H1 (cell line): ENCODE measurements at regions not wholly inside any gene's neighbourhood (a gene's known extent, or its start where the extent isn't known, plus 50 kb on each side); places are given as distances from the start of the nearest gene placed in this dataset.

Experiments
- CTCF ChIA-PET: fragments of 300-600 bp; sonication (Branson Sonifier 250); formaldehyde crosslinking; loops from one replicate; lab custom pipeline; 2021; ENCODE audit not compliant: partially characterized antibody; lab: Charles Lee
- POLR2A ChIA-PET: fragments of 300-600 bp; sonication (Branson Sonifier 250); formaldehyde crosslinking; loops from one replicate; lab custom pipeline; 2021; ENCODE audit warnings: inconsistent platforms; ENCODE audit not compliant: partially characterized antibody; lab: Charles Lee
- DNase-seq, 2 experiments: peaks; one replicate each; pipeline versions ENCODE4 v3.0.0 to v3.0.0-alpha.2; 2010 to 2022; ENCODE audit warnings: low spot score in 2 of 2, low read depth in 1 of 2, mixed read lengths in 1 of 2
- FAIRE-seq: peaks from 2 replicates; lab custom pipeline; 2011; peaks lifted over from hg19 to GRCh38; lab: Jason Lieb, UNC
- H2AFZ ChIP-seq: 2 replicates; pipeline ENCODE4 v1.8.1; 2012; ENCODE audit warnings: low read length, inconsistent platforms
- H2AK5ac ChIP-seq: 2 replicates; pipeline ENCODE4 v1.6.1; 2013; ENCODE audit warnings: low read depth, low read length
- H2BK120ac ChIP-seq: replicated peaks from 2 replicates; pipeline ENCODE3; 2013; ENCODE audit warnings: low read depth, low read length, inconsistent platforms
- H2BK12ac ChIP-seq: 2 replicates; pipeline ENCODE4 v1.6.1; 2013; ENCODE audit warnings: low read depth, low read length
- H2BK15ac ChIP-seq: 2 replicates; pipeline ENCODE4 v1.6.1; 2013; ENCODE audit warnings: low read length
- H2BK20ac ChIP-seq: 2 replicates; pipeline ENCODE4 v1.6.1; 2013; ENCODE audit warnings: low read length
- H2BK5ac ChIP-seq: 2 replicates; pipeline ENCODE4 v1.6.1; 2013; ENCODE audit warnings: low read depth, low read length
- H3K14ac ChIP-seq: 2 replicates; pipeline ENCODE4 v1.6.1; 2013; ENCODE audit warnings: inconsistent platforms; ENCODE audit not compliant: insufficient read length
- H3K18ac ChIP-seq: 2 replicates; pipeline ENCODE4 v1.6.1; 2013; ENCODE audit warnings: low read length; ENCODE audit errors: extremely low read depth
- H3K23ac ChIP-seq: 2 replicates; pipeline ENCODE4 v1.6.1; 2013; ENCODE audit warnings: inconsistent platforms; ENCODE audit not compliant: insufficient read length
- H3K23me2 ChIP-seq: 2 replicates; pipeline ENCODE4 v1.6.1; 2013; ENCODE audit warnings: low read depth, low read length
- H3K27ac ChIP-seq: 2 replicates; pipeline ENCODE4 v1.6.1; 2011; ENCODE audit warnings: low read depth, low read length, inconsistent platforms
- H3K27me3 ChIP-seq, 4 experiments: replicated peaks in 1 of 4; 1 replicate in 1 of 4; 2 replicates in 3 of 4; pipeline versions ENCODE4 v1.6.1 to v1.8.1; 2011 to 2013; ENCODE audit warnings: low read length in 3 of 4, mild to moderate bottlenecking in 3 of 4, inconsistent platforms in 2 of 4, mixed read lengths in 2 of 4, moderate library complexity in 1 of 4; ENCODE audit not compliant: control insufficient read depth in 3 of 4, insufficient read depth in 3 of 4; ENCODE audit errors: extremely low read depth in 1 of 4
- H3K36me3 ChIP-seq, 4 experiments: 2 replicates each; pipeline versions ENCODE4 v1.6.1 to v1.8.1; 2011 to 2013; ENCODE audit warnings: mild to moderate bottlenecking in 4 of 4, low read length in 3 of 4, moderate library complexity in 2 of 4, control low read depth in 1 of 4, inconsistent platforms in 1 of 4; ENCODE audit not compliant: insufficient read depth in 4 of 4, control insufficient read depth in 2 of 4
- H3K4ac ChIP-seq: replicated peaks from 2 replicates; pipeline ENCODE3; 2013; ENCODE audit warnings: low read length, low read depth, mixed read lengths, inconsistent platforms; ENCODE audit not compliant: insufficient read length
- H3K4me1 ChIP-seq, 4 experiments: replicated peaks in 1 of 4; 1 replicate in 1 of 4; 2 replicates in 3 of 4; pipeline versions ENCODE4 v1.6.1 to v1.8.1; 2011 to 2013; ENCODE audit warnings: low read length in 3 of 4, inconsistent platforms in 2 of 4, mixed read lengths in 1 of 4; ENCODE audit not compliant: insufficient read depth in 4 of 4, control insufficient read depth in 3 of 4
- H3K4me2 ChIP-seq, 2 experiments: 2 replicates each; pipeline versions ENCODE4 v1.6.1 to v1.8.1; 2011 to 2013; ENCODE audit warnings: low read depth in 2 of 2, low read length in 2 of 2, control low read depth in 1 of 2, inconsistent platforms in 1 of 2, mild to moderate bottlenecking in 1 of 2; ENCODE audit not compliant: insufficient read depth in 1 of 2
- H3K4me3 ChIP-seq, 4 experiments: fragments of 200-600, 300-600 bp in 1 of 4; sonication (generic), shearing (Covaris generic), sonication (Bioruptor Twin) in 1 of 4; 2 replicates each; pipeline versions ENCODE4 v1.5.1 to v1.8.1; 2011 to 2016; ENCODE audit warnings: low read length in 4 of 4, low read depth in 3 of 4, control low read depth in 2 of 4, inconsistent platforms in 2 of 4, mild to moderate bottlenecking in 2 of 4, mixed read lengths in 1 of 4, moderate library complexity in 1 of 4; ENCODE audit not compliant: insufficient read depth in 2 of 4; ENCODE audit errors: extremely low read depth in 1 of 4
- H3K56ac ChIP-seq: replicated peaks from 2 replicates; pipeline ENCODE3; 2013; ENCODE audit warnings: low read depth, mild to moderate bottlenecking, mixed read lengths, low read length, inconsistent platforms; ENCODE audit not compliant: insufficient read length
- H3K79me1 ChIP-seq: 2 replicates; pipeline ENCODE4 v1.6.1; 2013; ENCODE audit warnings: low read depth, low read length, control low read depth
- H3K79me2 ChIP-seq, 2 experiments: 2 replicates each; pipeline versions ENCODE4 v1.6.1 to v1.8.1; 2012 to 2013; ENCODE audit warnings: low read length in 2 of 2, mild to moderate bottlenecking in 2 of 2, inconsistent platforms in 1 of 2; ENCODE audit not compliant: insufficient read depth in 2 of 2, control insufficient read depth in 1 of 2
- H3K9ac ChIP-seq, 4 experiments: replicated peaks in 1 of 4; 1 replicate in 1 of 4; 2 replicates in 3 of 4; pipeline versions ENCODE4 v1.6.1 to v1.8.1; 2011 to 2013; ENCODE audit warnings: low read depth in 3 of 4, low read length in 3 of 4, control low read depth in 2 of 4, mild to moderate bottlenecking in 2 of 4, moderate library complexity in 2 of 4, inconsistent platforms in 1 of 4; ENCODE audit errors: extremely low read depth in 1 of 4
- H3K9me3 ChIP-seq, 2 experiments: 2 replicates each; pipeline versions ENCODE4 v1.6.1 to v1.8.1; 2012 to 2013; ENCODE audit warnings: mild to moderate bottlenecking in 2 of 2, moderate library complexity in 2 of 2, control low read depth in 1 of 2, inconsistent platforms in 1 of 2, low read depth in 1 of 2, low read length in 1 of 2, mixed read lengths in 1 of 2; ENCODE audit not compliant: insufficient read depth in 2 of 2
- H4K20me1 ChIP-seq, 2 experiments: replicated peaks in 1 of 2; 2 replicates each; pipeline versions ENCODE3 to v1.8.1; 2011 to 2013; ENCODE audit warnings: inconsistent platforms in 2 of 2, low read length in 2 of 2, mild to moderate bottlenecking in 1 of 2; ENCODE audit not compliant: insufficient read depth in 2 of 2, control insufficient read depth in 1 of 2
- H4K5ac ChIP-seq: 2 replicates; pipeline ENCODE4 v1.6.1; 2013; ENCODE audit warnings: low read length, low read depth, mixed read lengths, inconsistent platforms; ENCODE audit not compliant: insufficient read length
- H4K8ac ChIP-seq: 2 replicates; pipeline ENCODE4 v1.8.0; 2013; ENCODE audit warnings: mild to moderate bottlenecking, moderate library complexity, low read length, inconsistent platforms; ENCODE audit not compliant: insufficient read depth; ENCODE audit errors: extremely low read depth
- H4K91ac ChIP-seq: replicated peaks from 2 replicates; pipeline ENCODE3; 2013; ENCODE audit warnings: low read length, mixed read lengths, inconsistent platforms; ENCODE audit not compliant: insufficient read length
- SP1 ChIP-seq: IDR thresholded peaks from 2 replicates; pipeline ENCODE4 v1.6.1; 2011; ENCODE audit warnings: low read depth, low read length
- whole genome bisulfite sequencing, 2 experiments: shearing (Covaris generic) in 1 of 2; methylation state at CpG; one replicate each; pipeline versions ENCODE4 v1.1.6 to v1.1.7; 2013 to 2015; ENCODE audit warnings: low lambda C conversion rate in 2 of 2, mixed read lengths in 2 of 2, inconsistent platforms in 1 of 2, low coverage in 1 of 2, missing lambda C conversion rate in 1 of 2; ENCODE audit not compliant: insufficient replicate concordance in 2 of 2, insufficient coverage in 1 of 2, insufficient read length in 1 of 2; ENCODE audit errors: extremely low coverage in 1 of 2, missing lambda C conversion rate in 1 of 2; 5-methylcytosine and 5-hydroxymethylcytosine counted together

DNA sequence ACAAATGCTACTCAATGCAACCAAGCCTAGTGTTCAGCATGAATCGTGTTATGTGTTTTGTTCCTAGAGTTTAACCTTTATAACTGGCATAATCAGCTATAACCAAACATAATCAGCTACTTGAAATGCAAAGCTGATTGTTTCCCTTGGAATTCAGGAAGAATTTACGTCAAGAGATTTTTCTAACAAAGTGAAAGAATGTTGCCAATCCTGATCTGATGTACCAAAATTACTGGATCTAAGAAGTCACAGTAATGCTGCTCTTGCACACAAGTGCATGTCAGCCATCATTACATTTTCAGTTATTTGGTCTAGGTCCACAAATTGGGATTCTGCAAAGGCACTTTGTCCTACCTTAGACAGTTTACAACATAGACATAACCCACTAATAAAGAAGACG, 662.3 kb upstream of the SEMA6A start:
- Histone ChIP-seq H3K4me1 (no peaks in the 10 kb centered on the region), H2AFZ (no peak overlapping the region), H2BK120ac (no peak overlapping the region), H2BK20ac (no peak overlapping the region), H3K23ac (no peak overlapping the region), H3K14ac (no peak overlapping the region), H3K79me2 (no peaks in the 10 kb centered on the region), H4K5ac (no peak overlapping the region), H3K56ac (no peak overlapping the region), H4K20me1 (no peaks in the 10 kb centered on the region), H3K36me3 (no peaks in the 10 kb centered on the region), H4K8ac (no peak overlapping the region), H3K79me1 (no peaks in the 10 kb centered on the region), H3K4me2 (no peak overlapping the region), H2AK5ac (no peak overlapping the region), H3K23me2 (no peaks in the 10 kb centered on the region), H3K18ac (no peak overlapping the region), H2BK15ac (no peak overlapping the region), H3K9ac (no peak overlapping the region), H3K27me3 (no peaks in the 10 kb centered on the region), H2BK5ac (no peak overlapping the region), H3K4me3 (no peak overlapping the region), H3K9me3 (peaks cover 7 to 11% of the 10 kb centered on the region in 2 experiments; a peak in 3 of 4 replicates), H3K27ac (no peak overlapping the region), H4K91ac (no peak overlapping the region), H3K4ac (no peak overlapping the region), H2BK12ac (no peak overlapping the region)
- TF ChIP-seq SP1 = no peak
- WGBS, 2 experiments = 91% methylated on average over 3 of the region's 3 CpGs; no CpG with 5 or more reads in 1 of the 2 experiments
- FAIRE-seq (peak; percentile 13), DNase-seq (no peak)
- POLR2A ChIA-PET = no interaction called here
- CTCF ChIA-PET = no interaction called here
